Kidney (tissue), 13 donors: ENCODE measurements at regions not wholly inside any gene's neighbourhood (a gene's known extent, or its start where the extent isn't known, plus 50 kb on each side); places are given as distances from the start of the nearest gene placed in this dataset.
A peak's percentile ranks its signal among the peaks of the same experiment; 100 is the strongest.

Experiments
- DNase-seq, 5 donors: peaks; one replicate each; pipeline ENCODE4 v3.0.0-alpha.2; 2013 to 2020
- FAIRE-seq: peaks from 2 replicates; lab custom pipeline; 2012; peaks lifted over from hg19 to GRCh38; lab: Jason Lieb, UNC
- H3K27ac ChIP-seq, 2 donors: one replicate each; pipeline ENCODE4 v1.7.0; 2013; ENCODE audit warnings: low read depth in 2 of 2, low read length in 2 of 2, inconsistent platforms in 1 of 2
- H3K27me3 ChIP-seq: one replicate; pipeline ENCODE4 v1.7.1; 2013; ENCODE audit warnings: low read length, inconsistent platforms; ENCODE audit not compliant: control insufficient read depth, insufficient read depth
- H3K36me3 ChIP-seq, 3 donors: one replicate each; pipeline versions ENCODE4 v1.7.0 to v1.7.1; 2013; ENCODE audit warnings: low read length in 3 of 3, control low read depth in 1 of 3, inconsistent platforms in 1 of 3; ENCODE audit not compliant: insufficient read depth in 3 of 3, control insufficient read depth in 2 of 3
- H3K4me1 ChIP-seq, 3 donors: one replicate each; pipeline versions ENCODE4 v1.7.0 to v1.7.1; 2013; ENCODE audit warnings: low read length in 3 of 3, inconsistent platforms in 1 of 3, low read depth in 1 of 3; ENCODE audit not compliant: control insufficient read depth in 2 of 3, insufficient read depth in 2 of 3
- H3K4me3 ChIP-seq, 3 donors: one replicate each; pipeline versions ENCODE4 v1.7.0 to v1.8.1; 2013; ENCODE audit warnings: low read length in 3 of 3, control low read depth in 1 of 3, inconsistent platforms in 1 of 3
- H3K9ac ChIP-seq, 3 donors: one replicate each; pipeline versions ENCODE4 v1.7.0 to v1.7.1; 2013; ENCODE audit warnings: low read length in 3 of 3, control low read depth in 1 of 3, inconsistent platforms in 1 of 3
- H3K9me3 ChIP-seq, 3 donors: one replicate each; pipeline versions ENCODE4 v1.7.0 to v1.7.1; 2013; ENCODE audit warnings: low read length in 3 of 3, control low read depth in 1 of 3, inconsistent platforms in 1 of 3; ENCODE audit not compliant: control insufficient read depth in 2 of 3, insufficient read depth in 1 of 3
- intact Hi-C: fragments of 100-400 bp; cut with DNase I; formaldehyde crosslinking; loops from one replicate; pipeline ENCODE4 v1.11.1; 2022
- TF ChIP-seq, protein P1 (sequence below): IDR thresholded peaks from 3 replicates; pipeline ENCODE4 v1.5.1; 2012; ENCODE audit warnings: mild to moderate bottlenecking, moderate library complexity, borderline replicate concordance; ENCODE audit not compliant: insufficient read depth; ENCODE audit errors: extremely low read depth
- donor health status: control.
- donor health status: control.
- donor health status: control.
- donor health status: control.
- donor health status: control.
- donor health status: DM: yes; HTN: yes; CAD: no.
- donor health status: Normal renal cell carcinoma (clear cell type).

DNA sequence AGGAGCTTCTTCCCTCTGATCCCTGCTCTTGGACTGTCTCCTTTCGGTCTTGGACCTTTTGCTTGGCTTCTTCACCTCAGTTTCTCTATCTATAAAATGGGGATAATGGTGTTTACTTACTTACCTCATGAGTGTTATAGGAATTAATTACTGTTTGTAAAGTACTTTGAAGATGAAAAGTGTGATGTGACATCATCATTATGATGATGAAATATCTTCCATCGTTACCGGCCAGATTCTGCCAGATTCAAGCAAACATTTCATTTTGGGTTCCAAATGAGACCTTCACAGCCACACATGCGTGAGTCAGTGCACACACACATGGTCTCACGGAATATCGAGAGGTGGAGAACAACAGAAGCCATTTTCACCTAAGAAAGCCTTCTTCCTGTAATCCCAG, 220.1 kb upstream of the RPL34 start:
- Histone ChIP-seq H3K4me1 (no peaks in the 10 kb centered on the region), H3K4me3 (no peak overlapping the region), H3K9ac (no peak overlapping the region), H3K36me3 (no peaks in the 10 kb centered on the region), H3K27me3 (no peaks in the 10 kb centered on the region), H3K27ac (no peak overlapping the region), H3K9me3 (no peaks in the 10 kb centered on the region)
- TF ChIP-seq, protein P1, sequence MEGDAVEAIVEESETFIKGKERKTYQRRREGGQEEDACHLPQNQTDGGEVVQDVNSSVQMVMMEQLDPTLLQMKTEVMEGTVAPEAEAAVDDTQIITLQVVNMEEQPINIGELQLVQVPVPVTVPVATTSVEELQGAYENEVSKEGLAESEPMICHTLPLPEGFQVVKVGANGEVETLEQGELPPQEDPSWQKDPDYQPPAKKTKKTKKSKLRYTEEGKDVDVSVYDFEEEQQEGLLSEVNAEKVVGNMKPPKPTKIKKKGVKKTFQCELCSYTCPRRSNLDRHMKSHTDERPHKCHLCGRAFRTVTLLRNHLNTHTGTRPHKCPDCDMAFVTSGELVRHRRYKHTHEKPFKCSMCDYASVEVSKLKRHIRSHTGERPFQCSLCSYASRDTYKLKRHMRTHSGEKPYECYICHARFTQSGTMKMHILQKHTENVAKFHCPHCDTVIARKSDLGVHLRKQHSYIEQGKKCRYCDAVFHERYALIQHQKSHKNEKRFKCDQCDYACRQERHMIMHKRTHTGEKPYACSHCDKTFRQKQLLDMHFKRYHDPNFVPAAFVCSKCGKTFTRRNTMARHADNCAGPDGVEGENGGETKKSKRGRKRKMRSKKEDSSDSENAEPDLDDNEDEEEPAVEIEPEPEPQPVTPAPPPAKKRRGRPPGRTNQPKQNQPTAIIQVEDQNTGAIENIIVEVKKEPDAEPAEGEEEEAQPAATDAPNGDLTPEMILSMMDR, result no peak
- FAIRE-seq (no peak), DNase-seq (no peak)
- intact Hi-C loops, result no loop called here

DNA sequence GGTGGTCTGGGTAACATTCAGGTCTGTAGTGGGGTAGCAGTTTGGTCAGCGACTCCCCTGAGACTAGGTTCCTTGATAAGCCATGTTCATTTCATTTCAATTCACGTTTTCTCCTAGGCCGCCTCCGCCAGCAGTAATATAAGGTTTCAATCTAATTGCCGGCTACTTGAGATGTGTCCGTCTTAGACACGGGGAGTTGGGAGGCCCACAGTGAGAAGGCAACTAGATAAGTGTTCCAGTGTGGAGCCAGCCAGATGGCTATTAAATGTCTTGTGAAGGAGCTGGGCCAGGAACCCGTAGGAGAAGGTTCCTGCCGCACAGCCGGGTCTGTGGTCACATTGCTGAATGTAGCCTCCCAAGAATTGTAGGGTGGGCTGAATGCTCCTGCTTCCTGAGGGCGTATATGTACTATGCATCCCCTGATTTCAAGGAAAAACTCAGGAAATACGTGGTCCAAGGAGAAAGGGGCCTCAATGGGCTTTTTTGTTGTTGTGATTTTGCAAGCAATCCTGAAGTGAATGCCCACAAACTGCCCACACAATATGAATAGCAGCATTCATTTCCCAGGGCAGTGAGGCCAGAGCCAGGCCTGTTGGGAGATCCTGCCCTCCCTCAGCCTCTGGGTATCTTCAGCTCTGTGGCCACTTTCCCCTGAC, 220.6 kb upstream of the RPL34 start:
- TF ChIP-seq, protein P1, result no peak
- Histone ChIP-seq H3K9me3 (no peaks in the 10 kb centered on the region), H3K9ac (no peak overlapping the region), H3K4me3 (no peak overlapping the region), H3K4me1 (no peaks in the 10 kb centered on the region), H3K27me3 (no peaks in the 10 kb centered on the region), H3K27ac (no peak overlapping the region), H3K36me3 (no peaks in the 10 kb centered on the region)
- no peak for FAIRE-seq
- intact Hi-C loops, result no loop called here
- DNase-seq, result peak in 2 of 5 donors; percentile 44 to 56

DNA sequence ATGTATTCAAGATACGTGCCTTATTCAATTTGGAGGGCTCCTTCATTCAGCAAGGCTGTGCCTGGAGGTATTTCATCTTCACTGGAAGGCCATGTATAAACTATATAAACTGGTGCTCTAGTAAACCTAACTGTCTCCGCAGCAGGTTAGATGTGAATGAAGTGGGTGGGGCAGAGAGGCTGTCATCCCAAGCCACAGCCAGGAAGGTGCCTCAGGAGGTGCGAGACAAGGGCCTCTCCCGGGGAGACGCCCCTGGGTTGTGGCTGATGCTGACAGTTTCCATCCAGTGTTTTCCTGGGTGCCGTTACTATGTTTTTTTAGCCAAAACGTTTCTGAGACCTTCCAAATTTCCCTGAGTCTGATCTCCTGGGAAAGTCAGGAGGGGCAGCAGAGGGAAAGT, 221.5 kb upstream of the RPL34 start:
- no peak for FAIRE-seq
- intact Hi-C loops, result no loop called here

More for the DNA sequence above, 221.5 kb upstream of the RPL34 start:
- Histone ChIP-seq H3K9me3 (no peaks in the 10 kb centered on the region), H3K9ac (no peak overlapping the region), H3K27me3 (no peaks in the 10 kb centered on the region), H3K27ac (no peak overlapping the region), H3K4me1 (no peaks in the 10 kb centered on the region), H3K36me3 (no peaks in the 10 kb centered on the region), H3K4me3 (no peak overlapping the region)
- no peak for DNase-seq
- TF ChIP-seq, protein P1, result no peak
